ENCODE measurements at regions not wholly inside any gene's neighbourhood (a gene's known extent, or its start where the extent isn't known, plus 50 kb on each side); places are given as distances from the start of the nearest gene placed in this dataset.

GRCh38 chr5:130260481-130260880 lies 356.2 kb downstream of the CHSY3 start:
- Histone ChIP-seq H3K27me3 (no peaks in the 10 kb centered on the region), H3K4me1 (no peaks in the 10 kb centered on the region), H3K9me3 (peaks cover 0 to 11% (median 5%) of the 10 kb centered on the region in 11 donors), H3K27ac (no peak overlapping the region), H3K4me3 (no peak overlapping the region), H3K36me3 (no peaks in the 10 kb centered on the region)
- intact Hi-C loops (cut with DNase I), result no loop called here
- DNase-seq (no peak), ATAC-seq (no peak)
- WGBS, 2 donors, result 91 to 95% methylated on average over 2 of the region's 2 CpGs
- no peak for TF ChIP-seq CTCF (IDR thresholded peaks at IDR 0.05)

GRCh38 chr5:130251931-130252330 lies 347.7 kb downstream of the CHSY3 start:
- no peak for ATAC-seq
- no peaks in the 10 kb centered on the region for H3K4me1 ChIP-seq
- 61 to 71% methylated on average over 1 of the region's 1 CpG for WGBS, 2 donors
- TF ChIP-seq CTCF (IDR thresholded peaks at IDR 0.05), result no peak
- H3K4me3 ChIP-seq, result no peak overlapping the region
- DNase-seq, result no peak
- intact Hi-C loops (cut with DNase I), result no loop called here
- H3K27ac ChIP-seq, result no peak overlapping the region
- peaks cover 0 to 21% (median 7%) of the 10 kb centered on the region in 11 donors for H3K9me3 ChIP-seq
- H3K27me3 ChIP-seq, result no peaks in the 10 kb centered on the region
- H3K36me3 ChIP-seq, result no peaks in the 10 kb centered on the region

- intact Hi-C loops (cut with DNase I), result no loop called here
- no peaks in the 10 kb centered on the region for H3K36me3 ChIP-seq
- H3K4me1 ChIP-seq, result no peaks in the 10 kb centered on the region
- 68 to 75% methylated on average over 4 of the region's 4 CpGs for WGBS, 2 donors
- H3K27me3 ChIP-seq, result no peaks in the 10 kb centered on the region
- DNase-seq (no peak), ATAC-seq (no peak)
- peaks cover 0 to 10% (median 0%) of the 10 kb centered on the region in 11 donors for H3K9me3 ChIP-seq
- H3K4me3 ChIP-seq, result no peak overlapping the region
- TF ChIP-seq CTCF (IDR thresholded peaks at IDR 0.05), result no peak
- no peak overlapping the region for H3K27ac ChIP-seq
Measured at GRCh38 chr5:130243641-130244040, 339.4 kb downstream of the CHSY3 start.

GRCh38 chr5:130237721-130238120 lies 333.5 kb downstream of the CHSY3 start:
- Histone ChIP-seq H3K9me3 (no peaks in the 10 kb centered on the region), H3K4me1 (peaks cover 0 to 9% (median 0%) of the 10 kb centered on the region in 9 donors), H3K4me3 (no peak overlapping the region), H3K27me3 (no peaks in the 10 kb centered on the region), H3K27ac (no peak overlapping the region), H3K36me3 (no peaks in the 10 kb centered on the region)
- DNase-seq (no peak), ATAC-seq (peak in 1 of 8 donors; percentile 38)
- WGBS, 2 donors, result 32 to 35% methylated on average over 3 of the region's 3 CpGs
- intact Hi-C loops (cut with DNase I), result no loop called here
- no peak for TF ChIP-seq CTCF (IDR thresholded peaks at IDR 0.05)

Measured in heart right ventricle (tissue), 16 donors.